AG10803 (cell line): ENCODE measurements at regions not wholly inside any gene's neighbourhood (a gene's known extent, or its start where the extent isn't known, plus 50 kb on each side); places are given as distances from the start of the nearest gene placed in this dataset.

Experiments
- DNase-seq: peaks from one replicate; pipeline ENCODE4 v3.0.0; 2010; ENCODE audit warnings: low read depth
- H3K4me3 ChIP-seq: 2 replicates; pipeline ENCODE4 v1.5.1; 2011; ENCODE audit warnings: mild to moderate bottlenecking, low read length, control low read depth
- TF ChIP-seq, protein P1 (sequence below): conservative IDR thresholded peaks from 2 replicates; pipeline ENCODE4 v1.5.1; 2011; ENCODE audit warnings: mild to moderate bottlenecking, low read length, control low read depth, inconsistent platforms

DNA sequence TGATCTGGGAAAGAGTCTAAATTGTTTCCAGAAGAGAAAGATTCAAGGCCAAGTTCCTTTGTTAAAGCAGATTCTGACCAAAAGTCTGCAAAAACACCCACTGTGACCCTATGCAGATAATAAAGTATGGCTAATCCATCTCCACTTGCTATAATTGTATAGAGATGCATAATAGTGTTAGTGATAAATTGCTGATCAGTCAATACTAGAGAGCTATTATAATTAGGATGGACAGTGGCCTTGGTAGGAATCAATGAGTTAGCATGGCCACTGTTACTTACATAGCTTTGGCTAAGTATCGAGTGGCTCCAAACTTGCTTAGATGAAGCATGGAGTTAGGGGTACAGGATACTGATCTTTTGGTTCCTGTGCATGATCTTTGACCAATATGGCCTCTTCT, 683.4 kb upstream of the MEF2C start:
- TF ChIP-seq, protein P1, sequence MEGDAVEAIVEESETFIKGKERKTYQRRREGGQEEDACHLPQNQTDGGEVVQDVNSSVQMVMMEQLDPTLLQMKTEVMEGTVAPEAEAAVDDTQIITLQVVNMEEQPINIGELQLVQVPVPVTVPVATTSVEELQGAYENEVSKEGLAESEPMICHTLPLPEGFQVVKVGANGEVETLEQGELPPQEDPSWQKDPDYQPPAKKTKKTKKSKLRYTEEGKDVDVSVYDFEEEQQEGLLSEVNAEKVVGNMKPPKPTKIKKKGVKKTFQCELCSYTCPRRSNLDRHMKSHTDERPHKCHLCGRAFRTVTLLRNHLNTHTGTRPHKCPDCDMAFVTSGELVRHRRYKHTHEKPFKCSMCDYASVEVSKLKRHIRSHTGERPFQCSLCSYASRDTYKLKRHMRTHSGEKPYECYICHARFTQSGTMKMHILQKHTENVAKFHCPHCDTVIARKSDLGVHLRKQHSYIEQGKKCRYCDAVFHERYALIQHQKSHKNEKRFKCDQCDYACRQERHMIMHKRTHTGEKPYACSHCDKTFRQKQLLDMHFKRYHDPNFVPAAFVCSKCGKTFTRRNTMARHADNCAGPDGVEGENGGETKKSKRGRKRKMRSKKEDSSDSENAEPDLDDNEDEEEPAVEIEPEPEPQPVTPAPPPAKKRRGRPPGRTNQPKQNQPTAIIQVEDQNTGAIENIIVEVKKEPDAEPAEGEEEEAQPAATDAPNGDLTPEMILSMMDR, result no peak
- H3K4me3 ChIP-seq, result no peak overlapping the region

DNA sequence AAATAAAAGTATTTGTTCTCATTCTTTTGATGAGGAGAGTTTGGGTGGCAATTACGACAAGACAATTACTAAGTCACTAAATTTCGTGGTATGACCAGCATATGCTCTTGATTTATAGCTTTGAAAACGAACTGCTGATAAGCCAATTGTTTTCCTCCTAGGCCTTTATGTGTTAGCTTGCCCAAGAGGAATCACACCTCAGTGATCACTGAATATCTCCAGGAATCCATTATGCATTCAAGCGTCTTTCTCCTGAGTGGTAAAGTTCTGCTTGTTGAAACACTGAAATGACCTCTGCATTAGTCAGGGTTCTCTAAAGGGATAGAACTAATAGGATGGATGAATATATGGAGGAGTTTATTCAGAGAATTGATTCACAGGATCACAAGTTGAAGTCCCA, 677.7 kb upstream of the MEF2C start:
- no peak overlapping the region for H3K4me3 ChIP-seq
- TF ChIP-seq, protein P1, result no peak
- no peak for DNase-seq

More for the DNA sequence above, 683.4 kb upstream of the MEF2C start:
- DNase-seq, result no peak

DNA sequence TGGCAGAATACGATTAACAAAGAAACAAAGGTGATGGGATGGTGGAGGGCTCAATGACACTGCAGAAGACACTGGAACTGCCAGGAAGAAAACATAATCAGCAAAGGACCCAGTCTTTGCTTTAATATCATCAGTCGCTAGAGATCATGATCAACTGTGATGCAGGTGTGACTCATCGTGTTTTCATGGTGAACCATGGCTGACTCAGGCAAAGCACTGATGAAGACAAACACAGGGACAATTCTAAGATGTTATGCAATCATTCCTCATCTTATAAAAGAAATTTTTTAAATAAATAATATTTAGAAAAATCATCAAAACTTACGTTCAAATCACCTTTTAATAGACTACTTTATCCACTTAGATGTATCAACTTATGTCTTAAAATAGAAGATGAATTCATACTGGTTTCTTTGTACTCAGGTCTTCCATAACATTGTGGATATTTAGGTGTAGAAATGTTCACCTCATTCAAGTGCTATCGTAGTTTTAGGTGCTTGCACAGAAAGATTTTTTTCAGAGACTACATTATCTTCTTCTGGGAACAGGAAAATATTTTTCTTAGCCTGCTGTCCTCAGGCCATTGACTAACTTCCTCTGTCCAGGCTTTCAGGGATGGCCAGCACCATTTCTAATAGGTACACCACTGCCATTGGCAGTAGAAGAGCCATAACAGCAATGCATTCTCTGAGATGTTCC, 673.4 kb upstream of the MEF2C start:
- peak; percentile 74 for DNase-seq
- H3K4me3 ChIP-seq, result no peak overlapping the region
- TF ChIP-seq, protein P1, result no peak

GRCh38 chr5:89546657-89547056, 663.7 kb upstream of the MEF2C start:
- H3K4me3 ChIP-seq, result no peak overlapping the region
- TF ChIP-seq, protein P1, result no peak
- DNase-seq, result no peak

- no peak for DNase-seq
- H3K4me3 ChIP-seq, result no peak overlapping the region
- TF ChIP-seq, protein P1, result no peak
Measured at GRCh38 chr5:89545626-89546025, 662.6 kb upstream of the MEF2C start.

DNA sequence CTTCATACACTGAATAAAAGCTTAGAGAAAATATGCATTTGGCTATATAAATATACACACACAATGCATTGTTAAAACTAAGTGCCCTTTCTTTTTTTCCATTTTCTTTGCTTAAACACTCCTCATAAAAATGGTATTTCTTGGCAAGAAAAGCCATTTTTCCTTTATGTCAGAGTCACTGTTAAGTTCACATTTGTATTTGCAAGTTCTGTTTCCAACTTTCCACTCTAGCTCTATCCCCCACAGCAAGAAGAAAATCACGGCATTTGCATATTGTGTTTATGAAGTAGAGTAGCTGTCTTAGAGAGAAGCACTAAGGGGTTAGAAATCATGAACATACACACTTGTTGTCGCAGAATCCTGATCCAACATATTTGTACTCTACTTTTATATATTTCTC, 662.1 kb upstream of the MEF2C start:
- TF ChIP-seq, protein P1, result no peak
- no peak for DNase-seq
- no peak overlapping the region for H3K4me3 ChIP-seq

GRCh38 chr5:89542736-89543135, 659.8 kb upstream of the MEF2C start:
- H3K4me3 ChIP-seq, result no peak overlapping the region
- TF ChIP-seq, protein P1, result no peak
- DNase-seq, result no peak
